ENCODE measurements at regions not wholly inside any gene's neighbourhood (a gene's known extent, or its start where the extent isn't known, plus 50 kb on each side); places are given as distances from the start of the nearest gene placed in this dataset.

DNA sequence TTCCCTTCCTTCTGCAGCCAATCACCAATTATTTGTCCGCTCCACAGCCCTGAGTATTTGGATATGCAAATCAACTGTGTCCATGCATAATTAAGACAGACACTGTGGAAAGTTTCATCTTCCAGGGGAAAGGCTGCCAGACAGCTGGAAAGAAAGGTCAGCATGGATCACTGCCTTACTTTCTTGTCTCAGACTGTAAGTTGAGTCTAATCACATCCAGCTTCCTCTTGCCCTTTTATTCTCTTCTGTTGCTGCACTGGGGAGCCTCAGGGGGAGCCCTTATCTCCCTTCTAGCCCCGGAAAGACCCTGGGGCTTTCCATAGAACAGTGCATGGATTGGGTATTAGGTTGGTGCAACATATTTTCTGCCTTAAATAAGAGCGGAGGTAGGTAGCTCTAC, 182.9 kb downstream of the OMA1 start:
- Histone ChIP-seq H3K4me2 (ENCODE audit: low read length) (no peak overlapping the region), H2AFZ (no peak overlapping the region), H3K4me3 (ENCODE audit: low read depth, low read length) (no peak overlapping the region), H3K27me3 (ENCODE audit: control insufficient read depth, insufficient read depth, low read length) (no peaks in the 10 kb centered on the region), H3K36me3 (ENCODE audit: control insufficient read depth, insufficient read depth, low read length) (no peaks in the 10 kb centered on the region), H3K9ac (no peak overlapping the region), H3K9me3 (ENCODE audit: control insufficient read depth, low read length) (no peaks in the 10 kb centered on the region), H3K27ac (no peak overlapping the region), H3K79me2 (no peaks in the 10 kb centered on the region), H3K4me1 (no peaks in the 10 kb centered on the region)
- TF ChIP-seq, protein P1, sequence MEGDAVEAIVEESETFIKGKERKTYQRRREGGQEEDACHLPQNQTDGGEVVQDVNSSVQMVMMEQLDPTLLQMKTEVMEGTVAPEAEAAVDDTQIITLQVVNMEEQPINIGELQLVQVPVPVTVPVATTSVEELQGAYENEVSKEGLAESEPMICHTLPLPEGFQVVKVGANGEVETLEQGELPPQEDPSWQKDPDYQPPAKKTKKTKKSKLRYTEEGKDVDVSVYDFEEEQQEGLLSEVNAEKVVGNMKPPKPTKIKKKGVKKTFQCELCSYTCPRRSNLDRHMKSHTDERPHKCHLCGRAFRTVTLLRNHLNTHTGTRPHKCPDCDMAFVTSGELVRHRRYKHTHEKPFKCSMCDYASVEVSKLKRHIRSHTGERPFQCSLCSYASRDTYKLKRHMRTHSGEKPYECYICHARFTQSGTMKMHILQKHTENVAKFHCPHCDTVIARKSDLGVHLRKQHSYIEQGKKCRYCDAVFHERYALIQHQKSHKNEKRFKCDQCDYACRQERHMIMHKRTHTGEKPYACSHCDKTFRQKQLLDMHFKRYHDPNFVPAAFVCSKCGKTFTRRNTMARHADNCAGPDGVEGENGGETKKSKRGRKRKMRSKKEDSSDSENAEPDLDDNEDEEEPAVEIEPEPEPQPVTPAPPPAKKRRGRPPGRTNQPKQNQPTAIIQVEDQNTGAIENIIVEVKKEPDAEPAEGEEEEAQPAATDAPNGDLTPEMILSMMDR (IDR thresholded peaks at IDR 0.05), result no peak

DNA sequence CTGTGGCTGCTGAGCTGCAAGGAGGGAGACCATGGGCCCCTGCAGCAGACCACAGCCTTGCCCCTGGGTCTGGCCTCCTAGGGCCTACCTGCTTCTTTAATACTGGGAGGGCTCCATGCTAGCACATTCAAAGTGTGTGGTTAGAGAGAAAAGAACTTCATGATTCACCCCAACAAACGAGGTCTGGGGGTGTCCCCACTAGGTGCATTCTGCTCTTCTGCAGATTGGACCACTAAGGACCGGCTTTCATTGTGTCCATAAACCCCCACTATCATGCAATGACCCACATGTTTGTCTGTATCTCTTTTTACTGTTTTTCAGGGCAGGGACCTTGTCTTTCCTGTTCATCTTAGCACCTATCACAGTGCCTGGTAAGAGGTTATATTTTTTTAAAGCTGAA, 185.4 kb downstream of the OMA1 start:
- H2AFZ ChIP-seq, result no peak overlapping the region
- no peaks in the 10 kb centered on the region for H3K36me3 ChIP-seq (ENCODE audit: control insufficient read depth, insufficient read depth, low read length)

DNA sequence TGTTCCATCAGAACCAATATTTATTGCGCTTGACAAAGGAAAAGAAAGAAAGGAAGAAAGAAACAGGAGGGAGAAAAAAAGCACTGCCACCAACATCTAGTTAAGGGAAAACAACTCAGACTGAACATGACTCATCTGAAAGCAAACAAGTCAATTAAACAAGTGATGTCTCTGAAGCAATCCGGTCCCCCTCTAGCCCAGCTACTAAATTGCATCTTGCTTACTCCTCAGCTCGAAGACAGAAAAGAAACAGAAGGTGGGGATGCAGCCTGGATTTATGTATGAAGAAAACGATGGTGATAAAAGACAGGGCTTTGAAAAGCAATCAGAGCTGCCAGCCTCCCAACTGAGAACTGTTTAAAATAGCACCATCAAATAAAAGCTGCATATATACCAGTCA, 188.2 kb downstream of the OMA1 start:
- H3K79me2 ChIP-seq, result no peaks in the 10 kb centered on the region
- H3K4me1 ChIP-seq, result no peaks in the 10 kb centered on the region
- no peak overlapping the region for H2AFZ ChIP-seq
- H3K9ac ChIP-seq, result no peak overlapping the region
- TF ChIP-seq, protein P1 (IDR thresholded peaks at IDR 0.05), result no peak
- no peak overlapping the region for H3K4me3 ChIP-seq (ENCODE audit: low read depth, low read length)
- H3K36me3 ChIP-seq (ENCODE audit: control insufficient read depth, insufficient read depth, low read length), result no peaks in the 10 kb centered on the region
- no peaks in the 10 kb centered on the region for H3K9me3 ChIP-seq (ENCODE audit: control insufficient read depth, low read length)
- H3K27ac ChIP-seq, result no peak overlapping the region
- H3K4me2 ChIP-seq (ENCODE audit: low read length), result no peak overlapping the region
- H3K27me3 ChIP-seq (ENCODE audit: control insufficient read depth, insufficient read depth, low read length), result no peaks in the 10 kb centered on the region

More for the DNA sequence above, 185.4 kb downstream of the OMA1 start:
- no peaks in the 10 kb centered on the region for H3K9me3 ChIP-seq (ENCODE audit: control insufficient read depth, low read length)
- no peak overlapping the region for H3K4me2 ChIP-seq (ENCODE audit: low read length)
- no peak overlapping the region for H3K9ac ChIP-seq
- H3K79me2 ChIP-seq, result no peaks in the 10 kb centered on the region
- no peak overlapping the region for H3K27ac ChIP-seq
- H3K27me3 ChIP-seq (ENCODE audit: control insufficient read depth, insufficient read depth, low read length), result no peaks in the 10 kb centered on the region
- no peak overlapping the region for H3K4me3 ChIP-seq (ENCODE audit: low read depth, low read length)
- H3K4me1 ChIP-seq, result no peaks in the 10 kb centered on the region
- TF ChIP-seq, protein P1 (IDR thresholded peaks at IDR 0.05), result no peak

DNA sequence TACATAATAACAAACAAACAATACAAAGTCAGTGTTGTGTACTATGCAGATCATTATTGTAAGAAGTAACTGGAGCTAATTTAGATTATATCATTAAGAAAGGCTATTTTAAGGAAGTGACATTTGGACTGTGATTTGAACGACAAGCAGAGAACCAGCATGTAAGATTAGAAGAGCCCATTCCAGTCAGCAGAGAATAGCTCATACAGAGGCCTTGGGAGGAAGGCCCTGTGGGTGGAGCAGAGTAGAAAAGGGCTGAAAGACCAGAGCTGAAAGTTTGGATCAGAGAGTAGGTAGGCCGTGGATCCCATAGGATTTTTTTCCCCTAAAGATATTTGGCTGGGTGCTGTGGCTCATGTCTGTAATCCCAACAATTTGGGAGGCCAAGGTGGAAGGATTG, 190.1 kb downstream of the OMA1 start:
- Histone ChIP-seq H2AFZ (no peak overlapping the region), H3K36me3 (ENCODE audit: control insufficient read depth, insufficient read depth, low read length) (no peaks in the 10 kb centered on the region), H3K79me2 (no peaks in the 10 kb centered on the region), H3K27me3 (ENCODE audit: control insufficient read depth, insufficient read depth, low read length) (no peaks in the 10 kb centered on the region), H3K4me1 (no peaks in the 10 kb centered on the region), H3K9ac (no peak overlapping the region), H3K27ac (no peak overlapping the region), H3K9me3 (ENCODE audit: control insufficient read depth, low read length) (no peaks in the 10 kb centered on the region), H3K4me2 (ENCODE audit: low read length) (no peak overlapping the region), H3K4me3 (ENCODE audit: low read depth, low read length) (no peak overlapping the region)
- TF ChIP-seq, protein P1 (IDR thresholded peaks at IDR 0.05), result no peak

DNA sequence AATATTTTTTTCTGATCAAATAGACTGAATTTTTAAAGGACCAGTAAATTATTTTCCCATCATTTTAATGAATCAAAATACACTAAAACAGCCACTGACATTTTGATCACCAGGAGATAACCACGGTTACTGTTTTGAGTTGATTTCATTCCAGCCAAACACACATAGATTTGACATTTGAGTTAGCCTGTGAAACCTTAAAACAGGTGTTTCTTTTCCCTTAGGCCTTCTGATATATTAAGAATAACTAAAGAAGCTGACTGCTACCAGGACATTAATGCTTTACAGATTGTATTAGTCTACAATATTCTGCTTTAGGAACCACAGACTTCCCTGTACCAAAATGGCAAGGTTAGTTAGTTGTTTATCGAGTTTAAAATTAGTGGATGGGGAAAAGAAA, 193.4 kb downstream of the OMA1 start:
- H3K9me3 ChIP-seq (ENCODE audit: control insufficient read depth, low read length), result no peaks in the 10 kb centered on the region
- H3K36me3 ChIP-seq (ENCODE audit: control insufficient read depth, insufficient read depth, low read length), result no peaks in the 10 kb centered on the region
- H3K4me2 ChIP-seq (ENCODE audit: low read length), result no peak overlapping the region
- no peak overlapping the region for H3K4me3 ChIP-seq (ENCODE audit: low read depth, low read length)
- H3K79me2 ChIP-seq, result no peaks in the 10 kb centered on the region
- H3K9ac ChIP-seq, result no peak overlapping the region
- H3K27ac ChIP-seq, result no peak overlapping the region
- TF ChIP-seq, protein P1 (IDR thresholded peaks at IDR 0.05), result no peak
- H2AFZ ChIP-seq, result no peak overlapping the region
- H3K4me1 ChIP-seq, result no peaks in the 10 kb centered on the region
- no peaks in the 10 kb centered on the region for H3K27me3 ChIP-seq (ENCODE audit: control insufficient read depth, insufficient read depth, low read length)

All from parathyroid adenoma (tissue), 2 donors.